DND-41 (cell line): ENCODE measurements at regions not wholly inside any gene's neighbourhood (a gene's known extent, or its start where the extent isn't known, plus 50 kb on each side); places are given as distances from the start of the nearest gene placed in this dataset.
"Not testable (repeated sequence)": the region's sequence is repeated elsewhere in the genome, so short reads cannot be mapped to it uniquely, and the experiment has no call there.

ENCODE experiments used
- ATAC-seq: fragments of 200-7000 bp; cut with Tn5 transposase; 3 replicates; pipeline ENCODE4 v1.9.1; 2021; ENCODE audit warnings: low read depth; ENCODE audit not compliant: insufficient read depth
- DNase-seq: peaks from one replicate; pipeline ENCODE4 v3.0.0-alpha.2; 2020
- H2AFZ ChIP-seq: 2 replicates; pipeline ENCODE4 v1.6.0; 2012; ENCODE audit warnings: low read depth, low read length
- H3K27ac ChIP-seq: 2 replicates; pipeline ENCODE4 v1.5.1; 2012; ENCODE audit warnings: low read length, inconsistent platforms
- H3K27me3 ChIP-seq: fragments of 200-600 bp; sonication (generic); 2 replicates; pipeline ENCODE4 v1.6.0; 2012; ENCODE audit warnings: low read length, mild to moderate bottlenecking, inconsistent platforms; ENCODE audit not compliant: insufficient read depth, poor library complexity
- H3K36me3 ChIP-seq: 2 replicates; pipeline ENCODE4 v1.5.1; 2012; ENCODE audit warnings: low read length, inconsistent platforms; ENCODE audit not compliant: insufficient read depth
- H3K4me1 ChIP-seq: 2 replicates; pipeline ENCODE4 v1.5.1; 2012; ENCODE audit warnings: mild to moderate bottlenecking, low read length; ENCODE audit not compliant: insufficient read depth
- H3K4me2 ChIP-seq: 2 replicates; pipeline ENCODE4 v1.6.0; 2012; ENCODE audit warnings: mild to moderate bottlenecking, moderate library complexity, low read length, inconsistent platforms; ENCODE audit not compliant: insufficient read depth
- H3K4me3 ChIP-seq, 2 experiments: fragments of 200-600 bp in 1 of 2; shearing (Covaris generic) in 1 of 2; 2 replicates each; pipeline ENCODE4 v1.5.1; 2012 to 2016; ENCODE audit warnings: inconsistent platforms in 2 of 2, low read length in 2 of 2, mild to moderate bottlenecking in 2 of 2, low read depth in 1 of 2, moderate library complexity in 1 of 2
- H3K79me2 ChIP-seq: 2 replicates; pipeline ENCODE4 v1.6.0; 2012; ENCODE audit warnings: low read length, inconsistent platforms; ENCODE audit not compliant: insufficient read depth
- H3K9ac ChIP-seq: 2 replicates; pipeline ENCODE4 v1.6.0; 2012; ENCODE audit warnings: low read depth, mild to moderate bottlenecking, inconsistent platforms, low read length, moderate library complexity
- H3K9me3 ChIP-seq: 2 replicates; pipeline ENCODE4 v1.5.1; 2012; ENCODE audit warnings: low read length, moderate library complexity, mild to moderate bottlenecking, inconsistent platforms; ENCODE audit not compliant: insufficient read depth, severe bottlenecking
- H4K20me1 ChIP-seq: 2 replicates; pipeline ENCODE4 v1.6.0; 2012; ENCODE audit warnings: low read length; ENCODE audit not compliant: insufficient read depth
- CTCF ChIP-seq: IDR thresholded peaks from 2 replicates; pipeline ENCODE4 v1.5.1; 2012; ENCODE audit warnings: borderline replicate concordance, low read length, moderate library complexity, mild to moderate bottlenecking; ENCODE audit not compliant: poor library complexity, severe bottlenecking; ENCODE audit errors: extremely low read depth
- EZH2 ChIP-seq: IDR thresholded peaks from 3 replicates; pipeline ENCODE4 v1.6.1; 2012; ENCODE audit warnings: borderline replicate concordance, low read depth, mild to moderate bottlenecking, moderate library complexity, low read length, inconsistent platforms; ENCODE audit not compliant: severe bottlenecking

- no peak for TF ChIP-seq EZH2
- TF ChIP-seq CTCF = no peak
- H3K79me2 ChIP-seq = no peaks in the 10 kb centered on the region
- DNase-seq (no peak), ATAC-seq (no peak)
- no peaks in the 10 kb centered on the region for H3K27me3 ChIP-seq
- no peaks in the 10 kb centered on the region for H3K9me3 ChIP-seq
- H3K4me1 ChIP-seq = no peaks in the 10 kb centered on the region
- H3K27ac ChIP-seq = no peak overlapping the region
- no peaks in the 10 kb centered on the region for H4K20me1 ChIP-seq
- H3K9ac ChIP-seq = no peak overlapping the region
- H3K36me3 ChIP-seq = no peaks in the 10 kb centered on the region
- H3K4me2 ChIP-seq = no peak overlapping the region
- H3K4me3 ChIP-seq = no peak overlapping the region
- no peak overlapping the region for H2AFZ ChIP-seq
Measured at GRCh38 chr4:72842323-72842722, 227.2 kb downstream of the COX18 start.

GRCh38 chr4:72840166-72840565, 229.3 kb downstream of the COX18 start:
- H3K4me2 ChIP-seq, H3K79me2 ChIP-seq, H3K27ac ChIP-seq, DNase-seq, H3K27me3 ChIP-seq, H2AFZ ChIP-seq, H4K20me1 ChIP-seq, ATAC-seq, H3K4me3 ChIP-seq, H3K36me3 ChIP-seq, H3K9ac ChIP-seq, H3K4me1 ChIP-seq, H3K9me3 ChIP-seq: not testable (repeated sequence)

- no peaks in the 10 kb centered on the region for H3K9me3 ChIP-seq
- no peaks in the 10 kb centered on the region for H4K20me1 ChIP-seq
- no peaks in the 10 kb centered on the region for H3K79me2 ChIP-seq
Measured at GRCh38 chr4:72828864-72829263, 240.7 kb downstream of the COX18 start.

GRCh38 chr4:72827968-72828367, 241.5 kb downstream of the COX18 start:
- TF ChIP-seq EZH2 = no peak
- TF ChIP-seq CTCF = no peak
- H3K27ac ChIP-seq = no peak overlapping the region
- ATAC-seq = no peak
- H3K27me3 ChIP-seq = no peaks in the 10 kb centered on the region
- no peak overlapping the region for H3K4me3 ChIP-seq
- no peaks in the 10 kb centered on the region for H3K79me2 ChIP-seq
- H3K36me3 ChIP-seq = no peaks in the 10 kb centered on the region
- no peak overlapping the region for H2AFZ ChIP-seq
- no peaks in the 10 kb centered on the region for H3K9me3 ChIP-seq
- H3K4me2 ChIP-seq = no peak overlapping the region
- H3K4me1 ChIP-seq = no peaks in the 10 kb centered on the region
- H4K20me1 ChIP-seq = no peaks in the 10 kb centered on the region
- no peak for DNase-seq
- H3K9ac ChIP-seq = no peak overlapping the region

More at GRCh38 chr4:72828864-72829263, 240.7 kb downstream of the COX18 start:
- no peak for ATAC-seq
- Histone ChIP-seq H2AFZ (no peak overlapping the region), H3K4me2 (no peak overlapping the region), H3K9ac (no peak overlapping the region), H3K4me1 (no peaks in the 10 kb centered on the region), H3K27ac (no peak overlapping the region), H3K36me3 (no peaks in the 10 kb centered on the region), H3K4me3 (no peak overlapping the region), H3K27me3 (no peaks in the 10 kb centered on the region)
- DNase-seq = no peak
- TF ChIP-seq EZH2 (no peak), CTCF (no peak)
